HEK293T (cell line): ENCODE measurements at regions not wholly inside any gene's neighbourhood (a gene's known extent, or its start where the extent isn't known, plus 50 kb on each side); places are given as distances from the start of the nearest gene placed in this dataset.

Experiments
- BHLHE40 ChIP-seq: fragments of 450-650 bp; IDR thresholded peaks from 2 replicates; pipeline ENCODE4 v1.6.1; 2016; ENCODE audit warnings: mild to moderate bottlenecking, moderate library complexity, borderline replicate concordance
- CTBP1 ChIP-seq: fragments of 450-650 bp; IDR thresholded peaks from 2 replicates; pipeline ENCODE4 v1.6.1; 2016; ENCODE audit warnings: borderline replicate concordance
- FOXK2 ChIP-seq: fragments of 450-650 bp; IDR thresholded peaks from 2 replicates; pipeline ENCODE4 v1.6.1; 2016; ENCODE audit warnings: mild to moderate bottlenecking
- FOXM1 ChIP-seq: fragments of 450-650 bp; IDR thresholded peaks from 2 replicates; pipeline ENCODE4 v1.6.1; 2017; ENCODE audit warnings: mild to moderate bottlenecking, borderline replicate concordance
- HDGF ChIP-seq: fragments of 450-650 bp; IDR thresholded peaks from 2 replicates; pipeline ENCODE4 v1.6.1; 2017; ENCODE audit warnings: antibody characterized with exemption, borderline replicate concordance
- L3MBTL2 ChIP-seq: fragments of 450-650 bp; conservative IDR thresholded peaks from 2 replicates; pipeline ENCODE4 v1.6.1; 2016; ENCODE audit warnings: mild to moderate bottlenecking
- NFRKB ChIP-seq: fragments of 450-650 bp; IDR thresholded peaks from 2 replicates; pipeline ENCODE4 v1.6.1; 2016; ENCODE audit warnings: mild to moderate bottlenecking, moderate library complexity
- PKNOX1 ChIP-seq: fragments of 450-650 bp; IDR thresholded peaks from 2 replicates; pipeline ENCODE4 v1.6.1; 2016
- SP1 ChIP-seq: fragments of 450-650 bp; IDR thresholded peaks from 2 replicates; pipeline ENCODE4 v1.6.1; 2017
- SUZ12 ChIP-seq: fragments of 450-650 bp; IDR thresholded peaks from 2 replicates; pipeline ENCODE4 v1.6.1; 2016; ENCODE audit warnings: mild to moderate bottlenecking
- ZNF384 ChIP-seq: fragments of 450-650 bp; IDR thresholded peaks from 2 replicates; pipeline ENCODE4 v1.6.1; 2016

DNA sequence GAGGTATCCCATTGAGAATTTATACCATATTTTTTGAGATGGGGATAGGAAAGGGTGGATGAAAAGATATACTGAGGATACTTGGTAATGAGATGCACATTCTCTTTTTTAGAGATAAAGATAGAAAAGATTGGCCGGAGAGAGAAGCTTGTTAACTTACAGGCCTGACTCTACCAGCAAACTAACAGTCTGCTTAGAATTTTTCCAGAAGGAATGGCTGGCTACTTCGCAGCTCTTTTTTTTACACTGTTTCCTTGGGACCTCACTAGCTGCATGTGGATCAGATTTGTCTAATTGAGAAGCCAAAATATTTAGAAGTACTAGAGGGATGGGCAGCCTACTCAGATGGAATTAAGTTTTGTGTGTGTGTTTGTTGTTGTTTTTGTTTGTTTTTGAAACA, 586.6 kb downstream of the TAFA4 start:
- TF ChIP-seq SP1 (no peak), BHLHE40 (no peak), CTBP1 (no peak), FOXM1 (no peak), ZNF384 (no peak), FOXK2 (no peak), L3MBTL2 (no peak), NFRKB (no peak), PKNOX1 (no peak), SUZ12 (no peak), HDGF (no peak)
